GM23338 (cell line): ENCODE measurements at regions not wholly inside any gene's neighbourhood (a gene's known extent, or its start where the extent isn't known, plus 50 kb on each side); places are given as distances from the start of the nearest gene placed in this dataset.

Experiments
- ATAC-seq: fragments of 200-7000 bp; cut with Tn5 transposase; 3 replicates; pipeline ENCODE4 v1.9.1; 2020
- DNase-seq: peaks from one replicate; pipeline ENCODE4 v3.0.0-alpha.2; 2015; ENCODE audit warnings: low spot score
- H2AFZ ChIP-seq: fragments of 200-600 bp; sonication (generic); 2 replicates; pipeline ENCODE4 v1.8.0; 2016; ENCODE audit warnings: antibody characterized with exemption, mild to moderate bottlenecking, moderate library complexity
- H3F3A ChIP-seq: fragments of 200-600 bp; sonication (generic); replicated peaks from 2 replicates; pipeline ENCODE4 v1.8.0; 2017; ENCODE audit warnings: antibody characterized with exemption, mixed run types, low read depth
- H3K27ac ChIP-seq: fragments of 200-600 bp; sonication (generic); 2 replicates; pipeline ENCODE4 v1.6.1; 2016; ENCODE audit warnings: low read depth
- H3K27me3 ChIP-seq: fragments of 200-600 bp; sonication (generic); 2 replicates; pipeline ENCODE4 v1.8.0; 2016; ENCODE audit warnings: mild to moderate bottlenecking, mixed run types, moderate library complexity; ENCODE audit not compliant: insufficient read depth
- H3K36me3 ChIP-seq: fragments of 200-600 bp; sonication (generic); 2 replicates; pipeline ENCODE4 v1.8.0; 2016; ENCODE audit warnings: mild to moderate bottlenecking; ENCODE audit not compliant: insufficient read depth
- H3K4me1 ChIP-seq: fragments of 200-600 bp; sonication (generic); 2 replicates; pipeline ENCODE4 v1.8.0; 2016; ENCODE audit warnings: mild to moderate bottlenecking, moderate library complexity; ENCODE audit not compliant: insufficient read depth
- H3K4me2 ChIP-seq: fragments of 200-600 bp; sonication (generic); 2 replicates; pipeline ENCODE4 v1.7.1; 2017; ENCODE audit warnings: mixed run types
- H3K4me3 ChIP-seq: fragments of 200-600 bp; sonication (generic); 2 replicates; pipeline ENCODE4 v1.6.1; 2016; ENCODE audit warnings: mixed run types
- H3K79me2 ChIP-seq: fragments of 200-600 bp; sonication (generic); replicated peaks from 2 replicates; pipeline ENCODE4 v1.8.0; 2017; ENCODE audit warnings: mild to moderate bottlenecking; ENCODE audit not compliant: insufficient read depth
- H3K9me2 ChIP-seq: fragments of 200-600 bp; sonication (generic); 2 replicates; pipeline ENCODE4 v1.8.0; 2017; ENCODE audit not compliant: insufficient read depth
- H4K20me1 ChIP-seq: fragments of 200-600 bp; sonication (generic); replicated peaks from 2 replicates; pipeline ENCODE4 v1.8.0; 2017; ENCODE audit warnings: mild to moderate bottlenecking; ENCODE audit not compliant: insufficient read depth
- H3K27ac Mint-ChIP-seq: 2 replicates; pipeline ENCODE4 v1.8.0; 2020; ENCODE audit warnings: inconsistent platforms, mild to moderate bottlenecking, moderate library complexity, mixed read lengths
- H3K27me3 Mint-ChIP-seq: 3 replicates; pipeline ENCODE4 v1.8.0; 2022; ENCODE audit warnings: low read depth, mild to moderate bottlenecking, moderate library complexity, mixed read lengths, inconsistent platforms; ENCODE audit not compliant: insufficient read depth, poor library complexity
- H3K36me3 Mint-ChIP-seq: 3 replicates; pipeline ENCODE4 v1.8.0; 2021; ENCODE audit warnings: low read depth, mild to moderate bottlenecking, inconsistent platforms, moderate library complexity, mixed read lengths
- H3K4me1 Mint-ChIP-seq: 3 replicates; pipeline ENCODE4 v1.8.0; 2020; ENCODE audit warnings: mild to moderate bottlenecking, inconsistent platforms, mixed read lengths
- H3K4me3 Mint-ChIP-seq: 3 replicates; pipeline ENCODE4 v1.8.0; 2021; ENCODE audit warnings: moderate library complexity, mild to moderate bottlenecking, inconsistent platforms, mixed read lengths
- H3K9me3 Mint-ChIP-seq: 3 replicates; pipeline ENCODE4 v1.8.0; 2020; ENCODE audit warnings: moderate library complexity, mild to moderate bottlenecking, inconsistent platforms, mixed read lengths
- CREB1 ChIP-seq: fragments of 250-450 bp; sonication (Bioruptor Pico); IDR thresholded peaks from 2 replicates; pipeline ENCODE4 v1.5.0; 2020; ENCODE audit warnings: low read depth, mild to moderate bottlenecking, moderate library complexity
- EZH2 ChIP-seq: fragments of 200-600 bp; sonication (generic); IDR thresholded peaks from one replicate; pipeline ENCODE4 v1.8.0; 2017; ENCODE audit warnings: antibody characterized with exemption, mild to moderate bottlenecking, low read depth; ENCODE audit not compliant: unreplicated experiment
- JUNB ChIP-seq: IDR thresholded peaks from one replicate; pipeline ENCODE4 v1.6.1; 2016; ENCODE audit warnings: antibody characterized with exemption; ENCODE audit not compliant: unreplicated experiment
- NANOG ChIP-seq: IDR thresholded peaks from 2 replicates; pipeline ENCODE4 v1.6.1; 2016; ENCODE audit warnings: antibody characterized with exemption, borderline replicate concordance
- POLR2AphosphoS5 ChIP-seq: IDR thresholded peaks from 2 replicates; pipeline ENCODE4 v1.6.1; 2016; ENCODE audit warnings: antibody characterized with exemption, low read depth
- ZNF114 ChIP-seq: fragments of 250-450 bp; sonication (Bioruptor Pico); IDR thresholded peaks from 2 replicates; pipeline ENCODE4 v1.5.0; 2020; ENCODE audit warnings: mild to moderate bottlenecking, moderate library complexity
- ZNF331 ChIP-seq: fragments of 250-450 bp; sonication (Bioruptor Pico); IDR thresholded peaks from 2 replicates; pipeline ENCODE4 v1.5.0; 2020; ENCODE audit warnings: low read depth, mild to moderate bottlenecking, moderate library complexity
- ZNF462 ChIP-seq: fragments of 250-450 bp; sonication (Bioruptor Pico); IDR thresholded peaks from 2 replicates; pipeline ENCODE4 v1.5.0; 2020; ENCODE audit warnings: mild to moderate bottlenecking, moderate library complexity
- TF ChIP-seq, protein P1 (sequence below), 2 experiments: fragments of 200-600 bp in 1 of 2; sonication (generic) in 1 of 2; conservative IDR thresholded peaks; 2 replicates each; pipeline versions ENCODE4 v1.5.1 to v1.6.1; 2016 to 2017; ENCODE audit warnings: antibody characterized with exemption in 2 of 2, low read depth in 2 of 2, mild to moderate bottlenecking in 2 of 2, moderate library complexity in 1 of 2

- no peak for TF ChIP-seq ZNF462 (CRISPR knock-in tag)
- TF ChIP-seq JUNB, result no peak
These were observed 71.5 kb upstream of the CD82 start (continued) for GRCh38 chr11:44493930-44494329.

- H3K4me1 Mint-ChIP-seq, result peaks cover 5% of the 10 kb centered on the region; the same call in 2 of the 3 replicates
- no peak for DNase-seq
- Histone ChIP-seq H3K27me3 (no peaks in the 10 kb centered on the region), H3K27ac (no peak overlapping the region), H3K4me1 (no peaks in the 10 kb centered on the region), H3K36me3 (no peaks in the 10 kb centered on the region), H3K4me3 (no peak overlapping the region), H4K20me1 (no peaks in the 10 kb centered on the region), H3K9me2 (peaks cover 3% of the 10 kb centered on the region; the same call in 1 of the 2 replicates), H3K4me2 (no peak overlapping the region), H2AFZ (no peak overlapping the region), H3F3A (no peaks in the 10 kb centered on the region), H3K79me2 (no peaks in the 10 kb centered on the region)
- no peaks in the 10 kb centered on the region for H3K9me3 Mint-ChIP-seq
- no peaks in the 10 kb centered on the region for H3K36me3 Mint-ChIP-seq
- no peak for ATAC-seq
- H3K27ac Mint-ChIP-seq, result no peak overlapping the region
- H3K4me3 Mint-ChIP-seq, result no peak overlapping the region
- peaks cover 4% of the 10 kb centered on the region for H3K27me3 Mint-ChIP-seq
- TF ChIP-seq JUNB (no peak), ZNF114 (no peak), ZNF462 (CRISPR knock-in tag) (no peak), NANOG (no peak), ZNF331 (CRISPR knock-in tag) (no peak), POLR2AphosphoS5 (no peak), CREB1 (CRISPR knock-in tag) (no peak), EZH2 (no peak)
- TF ChIP-seq, protein P1, sequence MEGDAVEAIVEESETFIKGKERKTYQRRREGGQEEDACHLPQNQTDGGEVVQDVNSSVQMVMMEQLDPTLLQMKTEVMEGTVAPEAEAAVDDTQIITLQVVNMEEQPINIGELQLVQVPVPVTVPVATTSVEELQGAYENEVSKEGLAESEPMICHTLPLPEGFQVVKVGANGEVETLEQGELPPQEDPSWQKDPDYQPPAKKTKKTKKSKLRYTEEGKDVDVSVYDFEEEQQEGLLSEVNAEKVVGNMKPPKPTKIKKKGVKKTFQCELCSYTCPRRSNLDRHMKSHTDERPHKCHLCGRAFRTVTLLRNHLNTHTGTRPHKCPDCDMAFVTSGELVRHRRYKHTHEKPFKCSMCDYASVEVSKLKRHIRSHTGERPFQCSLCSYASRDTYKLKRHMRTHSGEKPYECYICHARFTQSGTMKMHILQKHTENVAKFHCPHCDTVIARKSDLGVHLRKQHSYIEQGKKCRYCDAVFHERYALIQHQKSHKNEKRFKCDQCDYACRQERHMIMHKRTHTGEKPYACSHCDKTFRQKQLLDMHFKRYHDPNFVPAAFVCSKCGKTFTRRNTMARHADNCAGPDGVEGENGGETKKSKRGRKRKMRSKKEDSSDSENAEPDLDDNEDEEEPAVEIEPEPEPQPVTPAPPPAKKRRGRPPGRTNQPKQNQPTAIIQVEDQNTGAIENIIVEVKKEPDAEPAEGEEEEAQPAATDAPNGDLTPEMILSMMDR (conservative IDR thresholded peaks at IDR 0.05; ENCODE audit: low read depth in 2 of 2), result no peak
These were observed 70.7 kb upstream of the CD82 start for GRCh38 chr11:44494785-44495184.
